GM18498 (cell line): ENCODE measurements at regions not wholly inside any gene's neighbourhood (a gene's known extent, or its start where the extent isn't known, plus 50 kb on each side); places are given as distances from the start of the nearest gene placed in this dataset.

ENCODE experiments used
- ATAC-seq: cut with Tn5 transposase; IDR thresholded peaks from one replicate; pipeline ENCODE4 v1.9.1; 2021; ENCODE audit warnings: mild to moderate bottlenecking, moderate library complexity; ENCODE audit not compliant: unreplicated experiment

DNA sequence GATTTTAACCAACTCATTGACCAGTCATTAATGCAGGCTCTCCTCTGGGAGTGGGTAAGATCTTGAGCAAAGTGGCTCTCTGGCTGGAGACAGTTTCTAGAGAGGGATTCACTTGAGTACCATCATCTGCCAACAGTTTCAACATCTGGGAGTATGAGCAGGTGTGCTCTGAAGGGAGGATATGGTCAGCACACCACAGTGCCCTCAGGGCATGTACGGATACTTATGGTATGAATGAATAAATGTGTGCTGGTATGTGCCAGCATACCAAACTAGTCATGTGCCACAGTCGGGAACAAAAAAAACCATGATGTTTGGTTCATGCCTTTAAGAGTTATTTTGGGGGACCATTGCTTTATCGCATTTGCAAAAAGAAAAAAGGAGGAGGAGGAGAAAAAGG is 1197.5 kb upstream of the TENM4 start:
- ATAC-seq: no peak

DNA sequence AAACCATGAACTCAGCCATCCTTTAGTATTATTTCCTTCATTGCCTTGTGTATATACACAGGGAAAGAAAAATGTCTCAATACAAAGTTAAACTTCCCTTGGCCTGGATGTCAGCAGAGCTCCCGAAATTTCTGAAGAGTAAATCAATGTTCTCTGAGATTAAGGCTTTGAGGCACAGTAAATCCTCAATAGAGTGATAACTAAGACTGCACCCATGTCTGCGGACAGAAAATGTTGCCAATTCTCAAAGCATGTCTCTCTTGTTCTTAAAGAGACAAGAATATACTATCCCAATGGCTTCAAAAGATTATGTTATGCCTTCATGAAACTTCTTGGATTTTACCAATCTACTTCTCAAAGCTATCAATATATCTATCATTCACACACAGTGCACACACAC is 1196.7 kb upstream of the TENM4 start:
- no peak for ATAC-seq

DNA sequence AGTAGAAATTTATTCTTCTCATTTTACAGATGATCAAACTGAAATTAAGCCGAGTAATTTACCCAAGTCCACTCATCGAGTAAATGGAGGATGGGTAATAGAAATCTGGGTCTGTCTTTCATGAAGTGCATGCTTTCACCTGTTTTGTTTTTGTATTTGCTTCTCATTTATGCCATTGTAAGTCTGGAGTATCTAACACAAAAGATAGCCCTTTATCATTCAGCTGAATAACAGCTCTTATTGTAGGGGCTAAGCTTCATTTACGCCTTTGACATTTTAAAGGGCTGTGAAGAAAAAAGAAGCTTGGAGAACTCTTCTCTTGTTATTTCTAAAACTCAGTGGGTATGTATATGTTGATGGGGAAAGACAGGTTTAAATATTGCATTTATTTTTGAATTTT is 1196.2 kb upstream of the TENM4 start:
- ATAC-seq: no peak

DNA sequence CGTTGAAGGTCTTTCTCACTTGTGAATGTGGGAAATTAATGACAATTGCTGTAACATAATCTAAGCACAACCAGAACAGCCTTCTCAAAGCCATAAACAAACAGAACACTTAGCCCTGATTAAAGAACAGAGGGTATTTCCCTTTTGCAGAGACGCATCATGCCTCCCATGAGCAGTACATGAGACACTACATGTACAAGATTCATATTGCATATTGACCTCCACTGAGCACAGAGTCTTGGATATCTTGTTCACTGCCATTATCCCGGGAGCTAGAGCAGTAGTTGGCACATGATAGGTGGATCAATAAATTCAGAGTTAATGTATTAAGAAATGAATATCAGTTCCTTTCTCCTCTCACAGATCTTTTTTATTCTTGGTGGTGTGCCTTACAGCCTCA is 1194.3 kb upstream of the TENM4 start:
- no peak for ATAC-seq

DNA sequence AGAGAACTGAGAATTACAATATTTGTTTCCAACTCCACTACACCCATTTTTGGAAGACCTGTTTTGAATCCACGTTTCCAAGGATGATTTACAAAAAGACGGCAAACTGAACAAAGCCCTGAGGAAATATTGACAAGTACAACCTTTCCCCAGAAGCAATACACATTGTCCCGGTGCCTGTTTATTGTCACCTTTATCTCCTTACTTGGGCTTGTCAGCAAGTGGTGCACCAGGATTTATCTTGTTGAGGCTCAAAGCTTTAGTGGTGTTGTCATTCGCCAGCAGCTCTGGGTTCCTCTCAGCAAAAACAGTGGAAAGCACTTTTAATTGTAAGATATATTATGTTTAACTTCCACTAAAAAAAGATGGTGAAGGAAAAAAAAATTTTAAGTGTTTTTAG is 1191.9 kb upstream of the TENM4 start:
- ATAC-seq: no peak

DNA sequence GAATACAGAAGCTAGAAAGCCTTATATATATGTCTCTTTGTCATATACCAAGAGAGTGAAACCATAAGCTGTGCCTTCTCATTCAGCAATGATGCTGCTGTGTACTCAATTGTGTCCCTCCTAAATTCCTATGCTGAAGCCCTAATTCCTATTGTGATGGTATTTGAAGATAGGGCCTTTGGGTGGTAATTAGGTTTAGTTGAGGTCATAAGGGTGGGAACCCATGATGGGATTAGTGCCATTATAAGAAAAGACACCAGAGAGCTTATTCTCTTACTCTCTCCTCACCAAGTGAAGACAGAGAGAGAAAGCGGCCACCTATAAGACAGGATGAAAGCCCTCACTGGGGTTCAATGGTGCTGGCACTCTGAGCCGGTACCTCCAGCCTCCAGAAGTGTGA is 1191.3 kb upstream of the TENM4 start:
- ATAC-seq: no peak

DNA sequence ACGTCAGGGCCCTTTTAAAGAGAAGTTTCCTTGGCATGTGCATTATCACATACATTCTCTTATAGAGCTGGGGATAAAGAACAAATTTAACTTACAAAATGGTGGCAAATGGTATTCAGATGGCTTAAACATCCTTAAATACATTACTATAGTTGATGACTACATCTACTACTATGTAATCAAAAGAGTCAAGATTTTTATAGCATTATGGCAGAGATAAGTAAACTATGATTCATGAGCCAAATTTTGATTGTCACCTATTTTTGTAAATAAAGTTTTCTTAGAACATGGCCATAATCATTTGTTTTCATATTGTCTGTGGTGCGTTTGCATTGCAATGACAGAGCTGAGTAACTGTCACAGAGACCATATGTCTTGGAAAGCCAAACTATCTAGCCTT is 1188.6 kb upstream of the TENM4 start:
- ATAC-seq: no peak

DNA sequence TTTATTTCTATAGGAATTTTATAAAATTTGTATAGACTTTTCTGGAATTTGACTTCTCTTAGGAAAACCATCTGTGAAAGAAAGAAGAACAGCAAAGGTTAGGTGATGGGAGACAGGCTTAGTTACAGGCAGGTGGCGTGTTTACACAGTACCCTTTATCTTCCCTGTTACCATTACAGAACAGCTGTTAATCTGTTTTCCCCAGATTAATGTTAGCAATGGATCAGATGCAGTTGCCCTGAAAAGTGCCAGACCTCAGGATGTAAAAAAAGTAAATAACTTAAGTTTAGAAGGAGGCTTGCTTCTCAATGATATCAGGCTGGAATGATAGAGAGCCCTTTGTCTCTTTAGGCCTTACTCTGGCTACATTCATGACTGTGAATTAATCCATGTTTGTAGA is 1186.5 kb upstream of the TENM4 start:
- ATAC-seq: no peak

DNA sequence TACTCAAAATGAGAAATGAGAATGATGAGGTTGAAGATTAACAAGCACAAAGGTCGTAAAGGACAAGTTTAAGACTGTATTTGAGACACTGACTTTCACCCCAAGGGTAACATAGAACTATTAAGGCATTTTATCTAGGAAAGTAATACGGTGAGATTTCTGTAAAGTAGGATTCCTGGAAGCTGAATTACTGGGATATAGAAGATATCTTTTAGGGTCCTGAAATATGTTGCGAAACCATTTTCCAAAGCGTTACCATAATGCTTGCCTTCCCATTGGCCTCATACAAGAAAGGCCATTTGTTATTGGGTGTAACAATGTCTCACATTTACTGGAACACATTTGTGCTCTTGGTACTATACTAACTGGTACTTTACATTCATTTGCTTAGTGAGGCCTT is 1185.9 kb upstream of the TENM4 start:
- ATAC-seq: no peak

DNA sequence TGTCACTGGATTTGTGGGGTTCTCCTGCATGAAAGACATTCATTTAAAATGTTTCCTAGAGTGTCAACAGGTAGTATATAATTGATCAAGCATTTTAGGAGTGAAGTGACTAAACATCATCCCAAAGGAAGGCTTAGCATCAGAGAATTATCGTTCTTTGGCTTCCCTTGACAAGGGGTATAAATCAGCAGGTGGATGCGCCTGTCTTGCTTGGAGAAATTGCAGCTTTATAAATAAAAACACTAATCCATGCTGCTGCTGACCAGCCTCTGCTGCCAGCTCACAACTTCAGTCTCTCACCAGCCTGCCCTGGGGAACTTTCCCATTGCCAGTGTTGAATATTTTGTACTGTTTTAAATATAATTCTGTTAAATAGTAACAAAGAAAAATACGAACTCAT is 1184.7 kb upstream of the TENM4 start:
- no peak for ATAC-seq

DNA sequence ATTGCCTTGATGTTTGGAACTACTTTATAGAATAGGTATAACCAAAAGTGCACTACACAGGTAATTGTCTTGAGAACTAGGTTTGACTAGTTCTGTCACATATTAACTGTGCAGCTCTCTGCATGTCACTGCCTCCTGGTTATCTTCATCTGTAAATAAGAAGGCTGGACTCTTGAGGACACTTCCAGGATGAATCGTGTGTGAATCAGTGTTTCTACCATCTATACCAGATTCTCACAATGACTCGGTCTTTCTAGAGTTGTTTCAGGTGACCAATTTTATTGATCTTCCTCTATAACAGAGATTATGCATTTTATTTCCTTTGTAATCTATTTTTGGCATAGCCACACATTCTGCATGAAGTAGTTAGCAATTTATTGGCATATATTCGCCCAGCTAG is 1181.0 kb upstream of the TENM4 start:
- no peak for ATAC-seq

DNA sequence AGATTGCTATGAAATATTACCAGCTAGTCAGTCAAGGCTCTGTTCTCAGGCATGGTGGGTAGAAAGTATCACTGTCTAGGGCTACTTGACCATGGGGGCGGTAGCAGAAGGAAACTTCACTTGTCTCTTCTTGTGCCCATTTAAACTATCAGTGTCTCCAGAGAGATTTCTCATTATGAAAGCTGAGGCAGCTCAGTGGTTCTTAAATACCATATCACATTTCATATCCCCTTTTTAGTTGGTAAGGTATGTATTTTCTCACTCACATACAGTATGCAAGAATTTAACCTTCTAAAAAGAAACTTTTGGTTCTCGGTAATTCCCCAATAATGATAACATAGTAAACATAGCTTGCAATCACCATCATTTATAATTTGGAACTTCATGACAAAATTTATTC is 1180.0 kb upstream of the TENM4 start:
- ATAC-seq: no peak

DNA sequence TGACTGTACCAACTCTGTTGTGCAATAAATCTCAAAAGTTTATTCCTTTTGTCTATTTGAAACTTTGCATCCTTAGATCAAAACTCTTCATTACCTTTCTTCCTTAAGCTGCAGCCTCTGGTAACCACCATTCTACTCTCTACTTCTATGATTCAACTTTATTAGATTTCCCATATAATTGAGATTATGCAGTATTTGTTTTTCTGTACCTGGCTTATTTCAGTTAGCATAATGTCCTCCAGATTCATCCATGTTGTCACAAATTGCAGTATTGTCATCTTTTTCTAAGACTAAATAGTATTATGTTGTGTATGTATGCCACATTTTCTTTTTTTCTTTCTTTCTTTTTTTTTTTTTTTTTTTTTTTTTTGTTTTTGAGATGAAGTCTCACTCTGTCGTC is 1176.3 kb upstream of the TENM4 start:
- no peak for ATAC-seq

DNA sequence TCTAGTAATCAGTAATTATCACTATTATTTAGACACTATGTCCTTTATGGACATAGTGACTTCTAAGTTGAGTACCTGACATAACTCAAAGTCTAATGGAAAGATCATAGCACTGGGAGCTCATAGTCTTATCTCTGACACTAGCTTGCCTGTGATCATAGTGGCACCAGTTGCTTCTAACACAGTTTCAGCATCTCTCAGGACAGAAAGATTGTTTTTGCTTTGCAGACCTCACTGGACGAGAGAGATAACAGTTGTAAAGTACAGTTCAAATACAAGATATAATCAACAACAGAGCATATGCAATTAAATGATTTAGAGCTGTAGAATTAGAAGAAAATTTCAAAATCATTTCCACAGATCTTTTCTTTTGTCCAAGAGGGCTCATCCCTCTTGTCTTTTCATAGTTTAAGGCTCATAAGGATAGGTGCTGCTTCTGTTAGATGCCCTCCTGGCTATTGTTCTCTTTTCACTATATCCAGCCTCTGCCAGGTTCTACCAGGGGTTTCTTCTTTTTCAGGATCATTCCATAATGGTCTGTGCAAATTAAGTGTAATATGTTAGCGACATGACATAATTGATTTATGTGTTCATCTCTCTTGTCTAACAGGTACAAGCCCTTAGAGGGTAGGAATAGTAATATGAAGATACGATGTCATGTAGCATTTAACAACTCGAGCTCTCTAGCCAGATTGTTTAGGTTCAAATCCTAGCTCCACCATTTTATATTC is 1175.4 kb upstream of the TENM4 start:
- ATAC-seq: no peak

DNA sequence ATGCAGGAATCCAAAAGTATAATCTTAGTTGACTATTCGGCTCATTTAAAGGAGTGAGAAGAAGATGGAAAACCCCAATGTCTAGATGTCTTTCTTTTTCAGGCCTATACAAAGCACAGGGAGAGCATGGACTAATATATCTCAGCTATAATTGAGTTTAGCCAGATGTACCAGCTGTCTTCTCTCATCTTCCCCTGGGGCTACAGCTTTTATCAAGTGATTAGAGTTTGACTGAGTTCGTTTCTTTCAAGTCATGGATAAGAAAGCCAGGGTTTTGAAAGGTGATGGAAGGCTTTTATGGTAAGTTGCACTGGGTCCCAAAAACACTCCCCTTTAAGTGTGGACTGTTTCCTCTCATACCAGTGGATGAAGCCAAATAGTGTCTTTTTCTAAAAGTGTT is 1172.8 kb upstream of the TENM4 start:
- ATAC-seq: no peak

DNA sequence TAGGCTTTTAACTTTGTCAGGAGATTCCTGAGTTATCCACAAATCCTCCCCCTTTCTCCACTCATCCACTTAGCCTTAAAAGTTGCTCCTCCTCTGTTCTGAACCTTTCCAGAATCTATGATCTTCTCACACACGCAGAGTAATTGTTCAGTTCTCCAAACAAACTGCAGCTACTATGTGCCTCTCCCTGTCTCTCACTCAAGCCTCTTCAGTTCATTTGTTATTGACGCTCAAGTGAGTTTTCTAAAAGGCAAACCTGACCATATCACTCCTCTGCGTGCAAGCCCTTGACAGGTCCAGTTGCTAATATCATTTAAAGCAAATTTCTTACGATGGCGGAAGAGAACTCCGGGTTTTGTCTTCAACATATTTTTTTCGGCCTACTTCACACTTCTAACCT is 1169.7 kb upstream of the TENM4 start:
- no peak for ATAC-seq

DNA sequence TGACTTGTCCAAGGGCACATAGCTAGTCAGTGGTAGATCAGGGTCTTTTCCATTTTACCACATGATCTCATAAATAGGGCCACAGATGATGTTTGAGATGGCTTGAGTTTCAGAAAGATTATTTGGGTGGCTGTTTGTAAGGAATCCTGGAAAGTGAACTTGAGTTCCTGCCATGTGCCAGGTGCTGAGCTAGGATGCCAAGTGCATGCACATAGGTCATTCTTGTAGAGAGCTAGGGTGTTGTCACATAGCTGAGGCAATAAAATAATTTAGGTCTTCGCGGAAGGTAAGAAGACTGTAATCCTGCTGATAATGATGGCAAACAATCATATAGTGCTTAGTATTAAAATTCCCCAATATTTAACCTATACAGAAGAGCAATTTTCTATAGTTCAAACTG is 1162.6 kb upstream of the TENM4 start:
- ATAC-seq: no peak

DNA sequence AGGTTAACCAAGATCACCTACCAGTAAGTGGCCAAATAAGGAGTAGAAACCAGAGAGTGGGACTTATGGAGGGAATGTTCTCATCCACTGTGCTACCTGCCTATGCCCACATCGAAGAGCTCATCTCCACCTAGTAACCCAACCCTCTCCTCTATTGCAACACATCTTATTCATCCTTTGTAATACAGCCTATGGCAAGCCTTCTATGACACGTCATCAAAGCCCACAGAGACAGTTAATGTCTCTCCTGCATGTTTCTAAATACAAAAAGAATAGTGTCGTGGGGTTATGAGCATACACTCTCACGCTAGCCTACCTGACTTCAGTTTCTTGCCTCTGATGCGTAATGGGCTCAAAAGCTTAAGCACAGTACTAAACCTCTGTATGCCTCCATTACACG is 1158.1 kb upstream of the TENM4 start:
- ATAC-seq: no peak

DNA sequence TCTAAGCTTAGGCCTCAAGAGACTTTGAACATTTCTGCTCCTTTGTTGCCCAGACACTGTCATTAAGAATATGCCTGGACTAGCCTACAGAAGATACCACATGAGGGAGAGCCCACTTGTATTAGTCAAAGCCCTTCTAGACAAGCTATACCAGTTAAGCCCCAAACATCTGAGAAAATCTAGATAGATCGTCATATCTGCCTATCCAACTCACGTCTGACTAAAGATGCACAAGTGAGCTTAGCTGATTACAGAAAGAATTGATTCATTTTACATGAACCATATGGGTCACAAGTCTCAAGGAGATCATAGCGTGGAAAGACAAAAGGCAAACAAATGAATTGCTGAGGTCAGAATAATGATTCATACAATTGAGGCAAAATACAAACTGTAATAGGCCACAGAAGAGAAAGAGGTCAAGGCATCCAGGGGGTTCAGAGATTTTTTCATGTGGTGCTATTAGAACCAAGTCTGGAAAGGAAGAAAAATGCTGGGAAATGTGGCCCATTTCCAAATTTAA is 1155.5 kb upstream of the TENM4 start:
- no peak for ATAC-seq

DNA sequence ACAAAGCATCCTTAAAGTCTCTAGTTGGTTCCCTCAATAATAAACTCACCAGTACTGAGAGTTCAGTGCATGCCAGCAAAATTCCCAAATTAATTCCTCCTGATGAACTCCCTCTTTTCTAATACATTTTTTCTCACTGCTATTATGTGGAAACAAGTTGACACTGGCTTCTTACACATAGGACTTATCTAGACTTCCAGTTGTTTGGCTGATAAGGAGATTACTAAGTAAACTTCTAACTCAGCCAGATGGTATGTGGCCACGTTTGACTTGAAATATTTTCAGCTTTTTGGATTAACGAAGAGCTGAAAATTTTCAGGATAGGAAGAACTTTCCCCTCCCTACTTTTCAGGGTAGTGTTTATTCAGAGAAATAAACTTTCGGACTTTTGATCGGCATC is 1154.2 kb upstream of the TENM4 start:
- ATAC-seq: no peak

DNA sequence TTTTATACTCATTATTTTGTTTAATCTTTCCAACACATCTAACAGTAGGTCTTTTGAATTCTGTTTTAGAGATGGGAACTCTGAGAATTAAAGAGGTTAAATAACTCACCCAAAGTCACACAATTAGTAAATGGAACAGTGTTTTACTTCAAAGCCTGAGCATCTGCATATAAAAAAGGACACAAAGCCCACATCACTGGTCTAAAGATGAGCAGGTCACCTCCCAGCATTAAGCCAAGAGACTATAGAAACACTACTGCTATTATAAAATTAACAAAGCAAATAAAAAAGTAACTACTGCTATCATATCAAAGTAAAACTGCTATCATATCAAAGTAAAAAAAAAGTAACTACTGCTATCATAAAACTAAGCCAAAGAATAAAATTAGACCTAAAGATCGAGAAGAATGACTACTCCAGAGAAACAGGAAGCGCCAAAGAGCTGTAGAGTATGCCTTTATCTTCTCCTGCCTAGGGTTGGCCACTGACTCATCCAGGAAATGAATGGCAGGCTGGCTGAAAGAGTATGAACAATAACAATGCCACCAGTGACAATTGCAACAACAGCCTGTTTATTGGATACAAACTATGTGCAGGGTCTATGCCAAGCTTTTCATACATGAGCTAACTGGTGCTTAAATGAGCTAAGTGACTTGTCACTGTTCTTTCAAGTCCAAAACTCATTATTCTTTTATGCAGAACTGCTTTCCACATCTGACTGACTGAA is 1153.0 kb upstream of the TENM4 start:
- no peak for ATAC-seq

DNA sequence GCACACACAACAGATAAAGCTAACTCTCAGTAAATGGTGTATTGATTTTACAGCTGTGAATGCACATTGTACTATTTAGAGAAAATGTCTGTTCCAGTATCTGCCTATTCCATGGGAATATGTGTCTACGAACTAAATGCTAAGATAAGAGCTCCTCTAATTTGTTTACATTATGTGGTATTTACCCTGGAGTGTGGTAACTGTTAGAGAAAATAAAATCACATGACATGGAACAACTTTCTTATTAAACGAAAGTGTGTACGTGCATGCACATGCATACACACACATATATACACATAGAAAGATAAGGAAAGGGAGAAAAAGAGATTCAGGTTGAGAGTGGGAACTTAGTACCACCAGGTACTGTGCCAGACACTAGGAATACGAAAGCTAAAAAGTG is 1151.7 kb upstream of the TENM4 start:
- ATAC-seq: no peak

DNA sequence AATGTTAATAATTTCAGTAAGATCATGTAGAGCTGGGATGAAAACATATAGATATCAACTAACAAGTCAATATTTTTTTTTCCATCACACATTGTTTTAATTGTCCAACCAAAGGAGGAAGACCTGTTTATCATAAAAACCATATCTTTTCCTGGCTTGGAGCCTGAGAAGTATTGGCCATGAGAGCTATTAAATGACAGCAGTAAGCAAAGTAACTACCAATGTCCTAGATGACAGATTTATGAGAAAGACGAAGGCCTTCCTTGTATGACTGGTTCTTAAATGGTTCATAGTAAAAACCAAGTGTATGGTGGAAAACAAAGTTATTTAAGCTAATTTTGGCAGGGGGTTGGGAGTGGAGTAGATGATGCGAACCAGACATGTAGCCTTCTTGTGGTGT is 1147.1 kb upstream of the TENM4 start:
- ATAC-seq: no peak
